GM12892 (cell line): ENCODE measurements at regions not wholly inside any gene's neighbourhood (a gene's known extent, or its start where the extent isn't known, plus 50 kb on each side); places are given as distances from the start of the nearest gene placed in this dataset.

Experiments used
- POLR2A ChIP-seq: IDR thresholded peaks from 2 replicates; pipeline ENCODE4 v1.6.1; 2011; ENCODE audit warnings: low read depth, low read length, control low read depth
- TAF1 ChIP-seq: IDR thresholded peaks from 2 replicates; pipeline ENCODE4 v1.6.1; 2011; ENCODE audit warnings: low read depth, mild to moderate bottlenecking, control low read depth, low read length, borderline replicate concordance

DNA sequence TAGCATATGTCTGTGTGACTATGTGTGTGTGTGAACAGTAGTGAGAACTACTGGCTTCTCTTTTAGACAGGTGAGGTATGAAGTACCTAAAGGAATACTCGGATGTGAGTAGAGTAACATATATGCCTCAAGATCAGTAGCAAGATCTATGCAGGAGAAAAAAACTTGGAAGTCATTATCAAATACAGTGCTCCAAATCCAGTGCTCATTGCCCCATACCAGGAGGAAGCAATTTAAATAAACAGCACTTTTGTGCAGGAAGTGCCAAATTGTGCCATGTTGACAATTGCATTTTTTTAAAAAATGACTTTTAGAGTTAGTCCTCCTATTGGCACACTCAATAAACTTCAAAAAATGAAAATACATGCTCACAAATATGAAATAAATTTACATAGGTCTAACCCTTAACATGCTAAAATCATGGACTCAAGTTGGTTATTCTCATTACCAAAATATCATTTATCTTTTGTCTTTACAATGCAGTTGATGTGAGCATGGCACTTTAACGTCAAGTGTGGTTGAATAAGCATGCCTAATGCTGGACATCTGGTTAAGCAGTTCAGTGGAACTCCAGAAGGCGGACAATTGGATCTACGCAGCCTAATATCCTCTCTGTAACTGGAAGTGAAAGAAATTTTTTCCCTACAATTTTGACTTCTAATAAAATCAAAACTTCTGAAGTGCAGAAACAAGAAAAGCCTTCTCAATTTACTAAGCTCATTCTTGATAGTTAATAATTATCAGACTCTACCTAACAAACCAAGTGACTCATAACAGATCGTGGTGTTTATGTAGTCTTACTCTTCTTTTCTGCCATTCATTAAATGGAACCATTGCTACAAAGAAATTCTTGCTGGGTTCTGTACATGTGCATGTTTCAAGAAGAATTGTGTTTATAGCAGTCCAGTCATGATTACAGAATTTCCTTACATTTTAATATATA is 195.2 kb downstream of the MDFIC start:
- TF ChIP-seq POLR2A = no peak
- TF ChIP-seq TAF1 = no peak
